Left ventricle myocardium inferior (tissue), 1 donor: ENCODE measurements at regions not wholly inside any gene's neighbourhood (a gene's known extent, or its start where the extent isn't known, plus 50 kb on each side); places are given as distances from the start of the nearest gene placed in this dataset.

ENCODE experiments used
- DNase-seq: peaks from one replicate; pipeline ENCODE4 v3.0.0-alpha.2; 2020
- H3K27ac ChIP-seq: fragments of 200-600 bp; replicated peaks from 2 replicates; pipeline ENCODE4 v1.8.0; 2021
- H3K27me3 ChIP-seq: fragments of 200-600 bp; 2 replicates; pipeline ENCODE4 v1.8.0; 2021; ENCODE audit warnings: low read depth
- H3K36me3 ChIP-seq: fragments of 200-600 bp; 2 replicates; pipeline ENCODE4 v1.8.0; 2021
- H3K4me1 ChIP-seq: fragments of 200-600 bp; 2 replicates; pipeline ENCODE4 v1.8.0; 2021
- H3K4me3 ChIP-seq: fragments of 200-600 bp; 2 replicates; pipeline ENCODE4 v1.8.0; 2021; ENCODE audit warnings: mild to moderate bottlenecking, moderate library complexity
- H3K9me3 ChIP-seq: fragments of 200-600 bp; replicated peaks from 2 replicates; pipeline ENCODE4 v1.8.0; 2021
- intact Hi-C: fragments of 100-400 bp; cut with micrococcal nuclease; formaldehyde crosslinking; loops from one replicate; pipeline ENCODE4 v1.11.0; 2022
- TF ChIP-seq, protein P1 (sequence below): fragments of 200-600 bp; IDR thresholded peaks from 2 replicates; pipeline ENCODE4 v1.8.0; 2021; ENCODE audit warnings: antibody characterized with exemption, mild to moderate bottlenecking, borderline replicate concordance
- donor health status: DM: no; HTN: yes; CAD: no; lungs with severe emphysema.

DNA sequence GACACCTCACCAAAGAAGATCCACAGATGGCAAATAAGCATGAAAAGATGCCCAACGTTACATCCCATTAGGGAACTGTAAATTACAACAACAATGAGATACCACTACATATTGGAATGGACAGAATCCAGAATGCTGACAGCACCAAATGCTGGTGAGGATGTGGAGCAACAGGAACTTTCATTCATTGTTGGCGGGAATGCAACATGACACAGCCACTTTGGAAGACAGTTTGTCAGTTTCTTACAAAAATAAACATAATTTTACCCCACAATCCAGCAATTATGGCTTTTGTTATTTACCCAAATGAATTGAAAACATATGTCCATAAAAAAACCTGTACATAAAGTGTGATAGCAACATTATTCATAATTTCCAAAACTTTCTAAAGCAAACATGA lies 176.8 kb downstream of the C7orf25 start:
- Histone ChIP-seq H3K27me3 (peaks cover 6% of the 10 kb centered on the region), H3K4me1 (no peaks in the 10 kb centered on the region), H3K36me3 (no peaks in the 10 kb centered on the region), H3K9me3 (peaks cover 6% of the 10 kb centered on the region), H3K4me3 (no peak overlapping the region), H3K27ac (no peak overlapping the region)
- TF ChIP-seq, protein P1, sequence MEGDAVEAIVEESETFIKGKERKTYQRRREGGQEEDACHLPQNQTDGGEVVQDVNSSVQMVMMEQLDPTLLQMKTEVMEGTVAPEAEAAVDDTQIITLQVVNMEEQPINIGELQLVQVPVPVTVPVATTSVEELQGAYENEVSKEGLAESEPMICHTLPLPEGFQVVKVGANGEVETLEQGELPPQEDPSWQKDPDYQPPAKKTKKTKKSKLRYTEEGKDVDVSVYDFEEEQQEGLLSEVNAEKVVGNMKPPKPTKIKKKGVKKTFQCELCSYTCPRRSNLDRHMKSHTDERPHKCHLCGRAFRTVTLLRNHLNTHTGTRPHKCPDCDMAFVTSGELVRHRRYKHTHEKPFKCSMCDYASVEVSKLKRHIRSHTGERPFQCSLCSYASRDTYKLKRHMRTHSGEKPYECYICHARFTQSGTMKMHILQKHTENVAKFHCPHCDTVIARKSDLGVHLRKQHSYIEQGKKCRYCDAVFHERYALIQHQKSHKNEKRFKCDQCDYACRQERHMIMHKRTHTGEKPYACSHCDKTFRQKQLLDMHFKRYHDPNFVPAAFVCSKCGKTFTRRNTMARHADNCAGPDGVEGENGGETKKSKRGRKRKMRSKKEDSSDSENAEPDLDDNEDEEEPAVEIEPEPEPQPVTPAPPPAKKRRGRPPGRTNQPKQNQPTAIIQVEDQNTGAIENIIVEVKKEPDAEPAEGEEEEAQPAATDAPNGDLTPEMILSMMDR: no peak
- DNase-seq: no peak
- intact Hi-C loops: no loop called here

GRCh38 chr7:42734568-42734967 lies 177.3 kb downstream of the C7orf25 start:
- intact Hi-C loops: no loop called here
- no peak overlapping the region for H3K4me3 ChIP-seq
- peaks cover 6% of the 10 kb centered on the region for H3K27me3 ChIP-seq
- no peak for DNase-seq
- peaks cover 6% of the 10 kb centered on the region for H3K9me3 ChIP-seq
- no peaks in the 10 kb centered on the region for H3K4me1 ChIP-seq
- H3K36me3 ChIP-seq: no peaks in the 10 kb centered on the region
- H3K27ac ChIP-seq: no peak overlapping the region
- TF ChIP-seq, protein P1: no peak

DNA sequence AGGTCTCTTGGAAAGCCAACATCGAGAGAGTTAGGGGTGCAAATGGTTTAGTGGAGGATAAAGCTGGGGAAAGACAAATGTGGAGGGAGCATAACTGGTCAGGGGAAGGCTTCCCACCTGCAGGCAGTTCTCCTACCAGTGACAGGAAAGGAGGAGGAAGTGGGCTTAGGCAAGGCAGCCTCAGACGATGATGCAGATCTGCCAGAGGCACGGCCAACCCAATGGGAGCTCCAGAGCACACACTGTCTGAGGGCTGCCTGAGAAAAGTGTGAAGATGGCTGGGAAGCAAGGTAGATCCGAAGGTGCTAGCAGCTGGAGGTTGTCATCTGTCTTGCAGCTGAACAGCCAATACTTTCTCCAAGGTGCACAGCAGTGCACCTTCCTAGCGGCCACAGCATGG lies 178.8 kb downstream of the C7orf25 start:
- no peak for DNase-seq
- no peaks in the 10 kb centered on the region for H3K36me3 ChIP-seq
- intact Hi-C loops: no loop called here

DNA sequence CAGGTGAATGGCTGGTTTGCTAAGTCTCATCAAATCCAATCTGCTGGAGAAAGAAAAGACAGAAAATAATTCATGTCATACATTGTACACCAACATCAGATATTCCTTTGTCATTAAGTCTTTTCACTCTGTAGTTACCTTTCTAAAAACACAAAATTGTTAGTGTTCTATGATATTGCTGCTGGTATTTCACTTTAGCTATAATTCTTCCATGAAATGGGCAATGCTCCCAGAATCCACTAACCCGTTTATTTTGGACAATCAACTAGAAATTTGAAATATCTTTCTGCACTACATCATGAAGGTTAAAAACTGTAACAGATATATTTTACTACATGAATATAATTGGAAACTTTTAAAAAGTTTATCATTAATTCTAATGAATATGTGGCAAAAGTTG lies 181.3 kb downstream of the C7orf25 start:
- TF ChIP-seq, protein P1: no peak
- no peak overlapping the region for H3K27ac ChIP-seq
- H3K4me3 ChIP-seq: no peak overlapping the region
- intact Hi-C loops: no loop called here
- H3K9me3 ChIP-seq: peaks cover 6% of the 10 kb centered on the region
- DNase-seq: no peak
- H3K27me3 ChIP-seq: peaks cover 7% of the 10 kb centered on the region
- H3K36me3 ChIP-seq: no peaks in the 10 kb centered on the region
- H3K4me1 ChIP-seq: no peaks in the 10 kb centered on the region

More for the DNA sequence above, 178.8 kb downstream of the C7orf25 start:
- Histone ChIP-seq H3K4me1 (no peaks in the 10 kb centered on the region), H3K4me3 (no peak overlapping the region), H3K27me3 (peaks cover 6% of the 10 kb centered on the region), H3K9me3 (peaks cover 6% of the 10 kb centered on the region), H3K27ac (no peak overlapping the region)
- TF ChIP-seq, protein P1: no peak

DNA sequence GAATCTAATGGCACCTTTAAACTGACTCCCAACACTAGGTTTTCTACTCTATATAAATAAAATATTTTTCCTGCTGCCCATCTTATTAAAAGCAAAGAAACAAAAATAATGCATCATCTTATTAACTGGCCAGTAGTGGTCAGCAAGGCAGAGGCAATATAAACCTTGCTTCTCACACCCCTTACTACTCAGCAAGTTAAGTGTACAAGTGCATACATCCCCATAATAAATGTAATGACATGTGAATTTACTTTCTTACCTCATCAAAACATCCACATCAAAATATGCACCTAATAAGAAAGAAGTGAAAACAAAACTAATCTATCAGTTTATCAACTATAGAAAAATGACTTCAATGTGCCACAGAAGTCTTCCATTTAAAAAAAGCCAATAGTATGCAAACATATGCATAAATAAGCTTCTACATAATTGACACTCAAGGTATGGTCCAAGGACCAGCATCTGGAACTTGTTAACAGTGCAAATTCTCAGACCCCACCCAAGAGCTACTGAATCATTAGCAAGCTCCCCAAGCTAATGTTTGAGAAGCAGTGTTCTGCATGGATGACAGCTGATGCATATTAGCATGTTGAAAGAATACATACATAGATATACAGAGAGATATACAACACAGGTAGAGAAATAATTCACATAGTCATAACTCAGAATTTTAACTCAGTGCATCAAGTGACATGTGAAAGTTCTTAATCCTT lies 182.7 kb downstream of the C7orf25 start:
- Histone ChIP-seq H3K27me3 (peaks cover 18% of the 10 kb centered on the region), H3K4me3 (no peak overlapping the region), H3K4me1 (no peaks in the 10 kb centered on the region), H3K27ac (no peak overlapping the region), H3K36me3 (no peaks in the 10 kb centered on the region), H3K9me3 (no peaks in the 10 kb centered on the region)
- TF ChIP-seq, protein P1: no peak
- intact Hi-C loops: no loop called here
- DNase-seq: no peak
